ENCODE measurements at regions not wholly inside any gene's neighbourhood (a gene's known extent, or its start where the extent isn't known, plus 50 kb on each side); places are given as distances from the start of the nearest gene placed in this dataset.
"Not testable (repeated sequence)": the region's sequence is repeated elsewhere in the genome, so short reads cannot be mapped to it uniquely, and the experiment has no call there.

GRCh38 chr14:106633721-106634120, 1107.3 kb downstream of the TMEM121 start:
- in situ Hi-C loops (cut with MboI; ENCODE audit: low pct_unique_long_range_greater_than_20kb, low sequenced_read_pairs, unreplicated experiment) = no loop called here
- no peak for DNase-seq (ENCODE audit: low spot score)
- TF ChIP-seq CTCF (IDR thresholded peaks at IDR 0.05; ENCODE audit: extremely low read depth, insufficient read depth, missing control alignments) = no peak

- no peak for DNase-seq (ENCODE audit: low spot score)
- in situ Hi-C loops (cut with MboI; ENCODE audit: low pct_unique_long_range_greater_than_20kb, low sequenced_read_pairs, unreplicated experiment) = no loop called here
- no peak for TF ChIP-seq CTCF (IDR thresholded peaks at IDR 0.05; ENCODE audit: extremely low read depth, insufficient read depth, missing control alignments)
These were observed 1109.2 kb downstream of the TMEM121 start for GRCh38 chr14:106635569-106635968.

GRCh38 chr14:106638786-106639452, 1112.5 kb downstream of the TMEM121 start:
- in situ Hi-C loops (cut with MboI; ENCODE audit: low pct_unique_long_range_greater_than_20kb, low sequenced_read_pairs, unreplicated experiment) = not testable (repeated sequence)
- peak; percentile 36 for DNase-seq (ENCODE audit: low spot score)
- TF ChIP-seq CTCF (IDR thresholded peaks at IDR 0.05; ENCODE audit: extremely low read depth, insufficient read depth, missing control alignments) = peak; percentile 94

GRCh38 chr14:106642090-106642489, 1115.7 kb downstream of the TMEM121 start:
- in situ Hi-C loops (cut with MboI; ENCODE audit: low pct_unique_long_range_greater_than_20kb, low sequenced_read_pairs, unreplicated experiment) = no loop called here
- TF ChIP-seq CTCF (IDR thresholded peaks at IDR 0.05; ENCODE audit: extremely low read depth, insufficient read depth, missing control alignments) = no peak
- no peak for DNase-seq (ENCODE audit: low spot score)

- DNase-seq (ENCODE audit: low spot score); in situ Hi-C loops (cut with MboI; ENCODE audit: low pct_unique_long_range_greater_than_20kb, low sequenced_read_pairs, unreplicated experiment): not testable (repeated sequence)
These were observed 1116.6 kb downstream of the TMEM121 start for GRCh38 chr14:106642971-106643370.

GRCh38 chr14:106648874-106649273, 1122.5 kb downstream of the TMEM121 start:
- in situ Hi-C loops (cut with MboI; ENCODE audit: low pct_unique_long_range_greater_than_20kb, low sequenced_read_pairs, unreplicated experiment); DNase-seq (ENCODE audit: low spot score): not testable (repeated sequence)

- DNase-seq (ENCODE audit: low spot score) = no peak
- no peak for TF ChIP-seq CTCF (IDR thresholded peaks at IDR 0.05; ENCODE audit: extremely low read depth, insufficient read depth, missing control alignments)
- in situ Hi-C loops (cut with MboI; ENCODE audit: low pct_unique_long_range_greater_than_20kb, low sequenced_read_pairs, unreplicated experiment) = no loop called here
These were observed 1124.6 kb downstream of the TMEM121 start for GRCh38 chr14:106651016-106651415.

- peak; percentile 36 for DNase-seq (ENCODE audit: low spot score)
- in situ Hi-C loops (cut with MboI; ENCODE audit: low pct_unique_long_range_greater_than_20kb, low sequenced_read_pairs, unreplicated experiment) = no loop called here
- TF ChIP-seq CTCF (IDR thresholded peaks at IDR 0.05; ENCODE audit: extremely low read depth, insufficient read depth, missing control alignments) = peak; percentile 26
These were observed 1126.1 kb downstream of the TMEM121 start for GRCh38 chr14:106652494-106652893.
